Gastroesophageal sphincter (tissue), 3 donors: ENCODE measurements at regions not wholly inside any gene's neighbourhood (a gene's known extent, or its start where the extent isn't known, plus 50 kb on each side); places are given as distances from the start of the nearest gene placed in this dataset.

ENCODE experiments used
- POLR2A ChIP-seq, 2 donors: fragments of 450-650 bp; IDR thresholded peaks; one replicate each; pipeline ENCODE4 v1.6.1; 2017; ENCODE audit warnings: antibody characterized with exemption in 2 of 2, mild to moderate bottlenecking in 2 of 2, moderate library complexity in 1 of 2
- TF ChIP-seq, protein P1 (sequence below), 4 experiments: fragments of 200-600 bp in 2 of 4; fragments of 450-650 bp in 2 of 4; sonication (generic) in 1 of 4; IDR thresholded peaks; one replicate each; pipeline ENCODE4 v1.5.1; 2017 to 2019; ENCODE audit warnings: antibody characterized with exemption in 4 of 4, mild to moderate bottlenecking in 2 of 4, moderate library complexity in 2 of 4

DNA sequence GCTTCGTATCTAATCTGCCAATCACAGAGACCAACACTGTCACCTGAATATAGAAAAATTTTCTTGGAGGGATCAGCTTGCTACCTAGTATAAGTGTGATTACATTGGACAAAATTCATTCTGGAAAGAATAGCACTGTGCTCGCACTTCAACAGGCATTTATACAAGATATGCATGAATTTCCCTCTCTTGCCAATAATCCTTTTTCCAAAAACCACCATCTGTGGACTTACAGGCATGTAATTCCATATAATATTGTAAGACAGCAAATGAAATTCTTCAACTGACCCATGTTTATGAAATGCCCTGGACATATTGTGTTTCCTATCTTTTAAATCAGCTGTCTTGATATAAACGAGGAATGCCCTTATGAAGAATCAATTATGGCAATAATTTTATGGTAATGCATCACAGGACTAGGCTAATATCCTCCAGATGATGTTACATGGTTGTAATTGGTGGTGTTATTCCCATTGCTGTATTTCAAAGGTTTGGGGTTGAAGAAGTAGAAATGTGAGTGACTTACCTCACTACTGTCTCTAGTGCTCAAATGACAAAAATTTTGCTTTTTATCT, 861.4 kb upstream of the NECTIN3 start:
- TF ChIP-seq POLR2A (IDR thresholded peaks at IDR 0.05), result no peak
- TF ChIP-seq, protein P1, sequence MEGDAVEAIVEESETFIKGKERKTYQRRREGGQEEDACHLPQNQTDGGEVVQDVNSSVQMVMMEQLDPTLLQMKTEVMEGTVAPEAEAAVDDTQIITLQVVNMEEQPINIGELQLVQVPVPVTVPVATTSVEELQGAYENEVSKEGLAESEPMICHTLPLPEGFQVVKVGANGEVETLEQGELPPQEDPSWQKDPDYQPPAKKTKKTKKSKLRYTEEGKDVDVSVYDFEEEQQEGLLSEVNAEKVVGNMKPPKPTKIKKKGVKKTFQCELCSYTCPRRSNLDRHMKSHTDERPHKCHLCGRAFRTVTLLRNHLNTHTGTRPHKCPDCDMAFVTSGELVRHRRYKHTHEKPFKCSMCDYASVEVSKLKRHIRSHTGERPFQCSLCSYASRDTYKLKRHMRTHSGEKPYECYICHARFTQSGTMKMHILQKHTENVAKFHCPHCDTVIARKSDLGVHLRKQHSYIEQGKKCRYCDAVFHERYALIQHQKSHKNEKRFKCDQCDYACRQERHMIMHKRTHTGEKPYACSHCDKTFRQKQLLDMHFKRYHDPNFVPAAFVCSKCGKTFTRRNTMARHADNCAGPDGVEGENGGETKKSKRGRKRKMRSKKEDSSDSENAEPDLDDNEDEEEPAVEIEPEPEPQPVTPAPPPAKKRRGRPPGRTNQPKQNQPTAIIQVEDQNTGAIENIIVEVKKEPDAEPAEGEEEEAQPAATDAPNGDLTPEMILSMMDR (IDR thresholded peaks at IDR 0.05), result no peak
